ENCODE measurements at regions not wholly inside any gene's neighbourhood (a gene's known extent, or its start where the extent isn't known, plus 50 kb on each side); places are given as distances from the start of the nearest gene placed in this dataset.

GRCh38 chr4:63171341-63171740, 1237.9 kb downstream of the TECRL start:
- Histone ChIP-seq H3K27me3 (ENCODE audit: control insufficient read depth, insufficient read depth, low read length) (no peaks in the 10 kb centered on the region), H3K27ac (ENCODE audit: insufficient read depth, low read length) (no peak overlapping the region), H3K79me1 (ENCODE audit: low read depth in 1 of 2, low read length in 2 of 2) (no peaks in the 10 kb centered on the region), H3K9ac (ENCODE audit: low read depth, low read length) (no peak overlapping the region), H2AFZ (replicated peaks; ENCODE audit: low read length, poor library complexity) (no peak overlapping the region), H2BK20ac (ENCODE audit: low read depth, low read length) (no peak overlapping the region), H2BK120ac (ENCODE audit: low read depth, low read length) (no peak overlapping the region), H3K18ac (ENCODE audit: low read depth, low read length) (no peak overlapping the region), H2BK5ac (ENCODE audit: low read depth, low read length, poor library complexity, severe bottlenecking) (no peak overlapping the region), H2AK5ac (ENCODE audit: low read depth, low read length) (no peak overlapping the region), H3K4me3 (ENCODE audit: insufficient read depth, low read depth, low read length) (no peak overlapping the region), H4K20me1 (ENCODE audit: insufficient read depth, low read length) (no peaks in the 10 kb centered on the region), H4K91ac (ENCODE audit: insufficient read depth, low read depth, low read length) (no peak overlapping the region), H3K14ac (replicated peaks; ENCODE audit: low read depth, low read length) (no peak overlapping the region), H3K36me3 (ENCODE audit: control insufficient read depth, insufficient read depth, low read length) (no peaks in the 10 kb centered on the region), H3K9me1 (ENCODE audit: insufficient read depth, low read length) (no peaks in the 10 kb centered on the region), H3K23ac (ENCODE audit: low read depth, low read length) (no peak overlapping the region), H3K4ac (ENCODE audit: low read depth, low read length) (no peak overlapping the region), H4K5ac (ENCODE audit: low read depth, low read length) (no peak overlapping the region), H2AK9ac (replicated peaks; ENCODE audit: low read depth, low read length, poor library complexity) (no peak overlapping the region), H3K4me2 (ENCODE audit: low read depth, low read length) (no peak overlapping the region), H2BK15ac (ENCODE audit: low read depth, low read length) (no peak overlapping the region), H3K56ac (ENCODE audit: extremely low read depth, insufficient read depth, low read length) (no peak overlapping the region), H3K4me1 (ENCODE audit: control insufficient read depth, insufficient read depth, low read length) (no peaks in the 10 kb centered on the region), H3K9me3 (ENCODE audit: control insufficient read depth, insufficient read depth, low read length) (peaks cover 10% of the 10 kb centered on the region), H4K8ac (ENCODE audit: low read depth in 2 of 2, low read length in 2 of 2) (no peak overlapping the region)
- in situ Hi-C loops (cut with MboI; ENCODE audit: low sequenced_read_pairs) (no loop called here), intact Hi-C loops (cut with micrococcal nuclease) (no loop called here), dilution Hi-C loops (cut with HindIII; ENCODE audit: low sequenced_read_pairs, unreplicated experiment) (no loop called here)
- ChIA-PET CTCF (no interaction called here), POLR2A (ENCODE audit: unreplicated experiment) (no interaction called here)
- no peak for DNase-seq
- no peak for ATAC-seq (ENCODE audit: low read depth)
- TF ChIP-seq MAZ (IDR thresholded peaks at IDR 0.05; ENCODE audit: borderline replicate concordance, low read depth, low read length): no peak
- no TSS peak for BruUV-seq (replicated peaks)
- WGBS, 2 experiments (ENCODE audit: extremely low coverage in 2 of 2, insufficient read length in 1 of 2): no CpG with 5 or more reads among the region's 2 CpGs

All from IMR-90 (cell line).